ENCODE measurements at regions not wholly inside any gene's neighbourhood (a gene's known extent, or its start where the extent isn't known, plus 50 kb on each side); places are given as distances from the start of the nearest gene placed in this dataset.
A peak's percentile ranks its signal among the peaks of the same experiment; 100 is the strongest.

GRCh38 chr2:150937030-150937429 is 324.6 kb downstream of the RBM43 start (continued):
- TF ChIP-seq, protein P1, sequence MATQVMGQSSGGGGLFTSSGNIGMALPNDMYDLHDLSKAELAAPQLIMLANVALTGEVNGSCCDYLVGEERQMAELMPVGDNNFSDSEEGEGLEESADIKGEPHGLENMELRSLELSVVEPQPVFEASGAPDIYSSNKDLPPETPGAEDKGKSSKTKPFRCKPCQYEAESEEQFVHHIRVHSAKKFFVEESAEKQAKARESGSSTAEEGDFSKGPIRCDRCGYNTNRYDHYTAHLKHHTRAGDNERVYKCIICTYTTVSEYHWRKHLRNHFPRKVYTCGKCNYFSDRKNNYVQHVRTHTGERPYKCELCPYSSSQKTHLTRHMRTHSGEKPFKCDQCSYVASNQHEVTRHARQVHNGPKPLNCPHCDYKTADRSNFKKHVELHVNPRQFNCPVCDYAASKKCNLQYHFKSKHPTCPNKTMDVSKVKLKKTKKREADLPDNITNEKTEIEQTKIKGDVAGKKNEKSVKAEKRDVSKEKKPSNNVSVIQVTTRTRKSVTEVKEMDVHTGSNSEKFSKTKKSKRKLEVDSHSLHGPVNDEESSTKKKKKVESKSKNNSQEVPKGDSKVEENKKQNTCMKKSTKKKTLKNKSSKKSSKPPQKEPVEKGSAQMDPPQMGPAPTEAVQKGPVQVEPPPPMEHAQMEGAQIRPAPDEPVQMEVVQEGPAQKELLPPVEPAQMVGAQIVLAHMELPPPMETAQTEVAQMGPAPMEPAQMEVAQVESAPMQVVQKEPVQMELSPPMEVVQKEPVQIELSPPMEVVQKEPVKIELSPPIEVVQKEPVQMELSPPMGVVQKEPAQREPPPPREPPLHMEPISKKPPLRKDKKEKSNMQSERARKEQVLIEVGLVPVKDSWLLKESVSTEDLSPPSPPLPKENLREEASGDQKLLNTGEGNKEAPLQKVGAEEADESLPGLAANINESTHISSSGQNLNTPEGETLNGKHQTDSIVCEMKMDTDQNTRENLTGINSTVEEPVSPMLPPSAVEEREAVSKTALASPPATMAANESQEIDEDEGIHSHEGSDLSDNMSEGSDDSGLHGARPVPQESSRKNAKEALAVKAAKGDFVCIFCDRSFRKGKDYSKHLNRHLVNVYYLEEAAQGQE (IDR thresholded peaks at IDR 0.05; ENCODE audit: unreplicated experiment): no peak
- TF ChIP-seq, protein P2, sequence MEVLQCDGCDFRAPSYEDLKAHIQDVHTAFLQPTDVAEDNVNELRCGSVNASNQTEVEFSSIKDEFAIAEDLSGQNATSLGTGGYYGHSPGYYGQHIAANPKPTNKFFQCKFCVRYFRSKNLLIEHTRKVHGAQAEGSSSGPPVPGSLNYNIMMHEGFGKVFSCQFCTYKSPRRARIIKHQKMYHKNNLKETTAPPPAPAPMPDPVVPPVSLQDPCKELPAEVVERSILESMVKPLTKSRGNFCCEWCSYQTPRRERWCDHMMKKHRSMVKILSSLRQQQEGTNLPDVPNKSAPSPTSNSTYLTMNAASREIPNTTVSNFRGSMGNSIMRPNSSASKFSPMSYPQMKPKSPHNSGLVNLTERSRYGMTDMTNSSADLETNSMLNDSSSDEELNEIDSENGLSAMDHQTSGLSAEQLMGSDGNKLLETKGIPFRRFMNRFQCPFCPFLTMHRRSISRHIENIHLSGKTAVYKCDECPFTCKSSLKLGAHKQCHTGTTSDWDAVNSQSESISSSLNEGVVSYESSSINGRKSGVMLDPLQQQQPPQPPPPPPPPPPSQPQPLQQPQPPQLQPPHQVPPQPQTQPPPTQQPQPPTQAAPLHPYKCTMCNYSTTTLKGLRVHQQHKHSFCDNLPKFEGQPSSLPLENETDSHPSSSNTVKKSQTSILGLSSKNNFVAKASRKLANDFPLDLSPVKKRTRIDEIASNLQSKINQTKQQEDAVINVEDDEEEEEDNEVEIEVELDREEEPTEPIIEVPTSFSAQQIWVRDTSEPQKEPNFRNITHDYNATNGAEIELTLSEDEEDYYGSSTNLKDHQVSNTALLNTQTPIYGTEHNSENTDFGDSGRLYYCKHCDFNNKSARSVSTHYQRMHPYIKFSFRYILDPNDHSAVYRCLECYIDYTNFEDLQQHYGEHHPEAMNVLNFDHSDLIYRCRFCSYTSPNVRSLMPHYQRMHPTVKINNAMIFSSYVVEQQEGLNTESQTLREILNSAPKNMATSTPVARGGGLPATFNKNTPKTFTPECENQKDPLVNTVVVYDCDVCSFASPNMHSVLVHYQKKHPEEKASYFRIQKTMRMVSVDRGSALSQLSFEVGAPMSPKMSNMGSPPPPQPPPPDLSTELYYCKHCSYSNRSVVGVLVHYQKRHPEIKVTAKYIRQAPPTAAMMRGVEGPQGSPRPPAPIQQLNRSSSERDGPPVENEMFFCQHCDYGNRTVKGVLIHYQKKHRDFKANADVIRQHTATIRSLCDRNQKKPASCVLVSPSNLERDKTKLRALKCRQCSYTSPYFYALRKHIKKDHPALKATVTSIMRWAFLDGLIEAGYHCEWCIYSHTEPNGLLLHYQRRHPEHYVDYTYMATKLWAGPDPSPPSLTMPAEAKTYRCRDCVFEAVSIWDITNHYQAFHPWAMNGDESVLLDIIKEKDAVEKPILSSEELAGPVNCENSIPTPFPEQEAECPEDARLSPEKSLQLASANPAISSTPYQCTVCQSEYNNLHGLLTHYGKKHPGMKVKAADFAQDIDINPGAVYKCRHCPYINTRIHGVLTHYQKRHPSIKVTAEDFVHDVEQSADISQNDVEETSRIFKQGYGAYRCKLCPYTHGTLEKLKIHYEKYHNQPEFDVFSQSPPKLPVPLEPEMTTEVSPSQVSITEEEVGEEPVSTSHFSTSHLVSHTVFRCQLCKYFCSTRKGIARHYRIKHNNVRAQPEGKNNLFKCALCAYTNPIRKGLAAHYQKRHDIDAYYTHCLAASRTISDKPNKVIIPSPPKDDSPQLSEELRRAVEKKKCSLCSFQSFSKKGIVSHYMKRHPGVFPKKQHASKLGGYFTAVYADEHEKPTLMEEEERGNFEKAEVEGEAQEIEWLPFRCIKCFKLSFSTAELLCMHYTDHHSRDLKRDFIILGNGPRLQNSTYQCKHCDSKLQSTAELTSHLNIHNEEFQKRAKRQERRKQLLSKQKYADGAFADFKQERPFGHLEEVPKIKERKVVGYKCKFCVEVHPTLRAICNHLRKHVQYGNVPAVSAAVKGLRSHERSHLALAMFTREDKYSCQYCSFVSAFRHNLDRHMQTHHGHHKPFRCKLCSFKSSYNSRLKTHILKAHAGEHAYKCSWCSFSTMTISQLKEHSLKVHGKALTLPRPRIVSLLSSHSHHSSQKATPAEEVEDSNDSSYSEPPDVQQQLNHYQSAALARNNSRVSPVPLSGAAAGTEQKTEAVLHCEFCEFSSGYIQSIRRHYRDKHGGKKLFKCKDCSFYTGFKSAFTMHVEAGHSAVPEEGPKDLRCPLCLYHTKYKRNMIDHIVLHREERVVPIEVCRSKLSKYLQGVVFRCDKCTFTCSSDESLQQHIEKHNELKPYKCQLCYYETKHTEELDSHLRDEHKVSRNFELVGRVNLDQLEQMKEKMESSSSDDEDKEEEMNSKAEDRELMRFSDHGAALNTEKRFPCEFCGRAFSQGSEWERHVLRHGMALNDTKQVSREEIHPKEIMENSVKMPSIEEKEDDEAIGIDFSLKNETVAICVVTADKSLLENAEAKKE (CRISPR knock-in tag; IDR thresholded peaks at IDR 0.05): no peak

GRCh38 chr2:150931451-150931850 is 330.2 kb downstream of the RBM43 start:
- Mint-ChIP-seq H3K4me1 (peaks cover 8% of the 10 kb centered on the region), H3K27me3 (ENCODE audit: insufficient read depth, low read depth, poor library complexity) (no peaks in the 10 kb centered on the region), H3K27ac (no peak overlapping the region), H3K9me3 (no peaks in the 10 kb centered on the region), H3K36me3 (ENCODE audit: low read depth) (no peaks in the 10 kb centered on the region), H3K4me3 (no peak overlapping the region)
- H3K27me3 ChIP-seq (ENCODE audit: insufficient read depth): no peaks in the 10 kb centered on the region
- no peaks in the 10 kb centered on the region for H4K20me1 ChIP-seq (replicated peaks; ENCODE audit: insufficient read depth)
- peaks cover 16% of the 10 kb centered on the region for H3K4me1 ChIP-seq (ENCODE audit: insufficient read depth)
- H3K4me3 ChIP-seq: no peak overlapping the region
- peak overlapping the region; percentile 98 for H2AFZ ChIP-seq
- peak; percentile 92 for ATAC-seq
- H3K9me2 ChIP-seq (ENCODE audit: insufficient read depth): no peaks in the 10 kb centered on the region
- no peaks in the 10 kb centered on the region for H3K36me3 ChIP-seq (ENCODE audit: insufficient read depth)
- 0 out of 2 replicates have a peak overlapping the region, but pooled peaks have one; percentile 21 for H3K4me2 ChIP-seq
- no peak for TF ChIP-seq STAT1 (IDR thresholded peaks at IDR 0.05; ENCODE audit: unreplicated experiment)
- H3K79me2 ChIP-seq (replicated peaks; ENCODE audit: insufficient read depth): no peaks in the 10 kb centered on the region
- no peak overlapping the region for H3K27ac ChIP-seq (ENCODE audit: low read depth)
- no peaks in the 10 kb centered on the region for H3F3A ChIP-seq (replicated peaks; ENCODE audit: low read depth)
- DNase-seq (ENCODE audit: low spot score): no peak

All from GM23338 (cell line).